GM18868 (cell line): ENCODE measurements at regions not wholly inside any gene's neighbourhood (a gene's known extent, or its start where the extent isn't known, plus 50 kb on each side); places are given as distances from the start of the nearest gene placed in this dataset.
"Not testable (repeated sequence)": the region's sequence is repeated elsewhere in the genome, so short reads cannot be mapped to it uniquely, and the experiment has no call there.

ENCODE experiments used
- ATAC-seq: cut with Tn5 transposase; IDR thresholded peaks from one replicate; pipeline ENCODE4 v1.9.1; 2021; ENCODE audit warnings: mild to moderate bottlenecking, moderate library complexity; ENCODE audit not compliant: unreplicated experiment

GRCh38 chr20:6663104-6663503 is 104.4 kb upstream of the BMP2 start:
- no peak for ATAC-seq

GRCh38 chr20:6662309-6662708 is 105.2 kb upstream of the BMP2 start:
- no peak for ATAC-seq

- no peak for ATAC-seq
Observed at GRCh38 chr20:6660441-6660840, 107.0 kb upstream of the BMP2 start.

GRCh38 chr20:6658909-6659308 is 108.6 kb upstream of the BMP2 start:
- not testable (repeated sequence) for ATAC-seq

- no peak for ATAC-seq
Observed at GRCh38 chr20:6657904-6658303, 109.6 kb upstream of the BMP2 start.

- ATAC-seq: no peak
Observed at GRCh38 chr20:6657111-6657510, 110.4 kb upstream of the BMP2 start.

- ATAC-seq: no peak
Observed at GRCh38 chr20:6654513-6655252, 112.8 kb upstream of the BMP2 start.

GRCh38 chr20:6651561-6651960 is 115.9 kb upstream of the BMP2 start:
- ATAC-seq: no peak

GRCh38 chr20:6651016-6651415 is 116.5 kb upstream of the BMP2 start:
- no peak for ATAC-seq

- no peak for ATAC-seq
Observed at GRCh38 chr20:6646021-6646636, 121.4 kb upstream of the BMP2 start.

GRCh38 chr20:6644813-6645628 is 122.5 kb upstream of the BMP2 start:
- no peak for ATAC-seq

GRCh38 chr20:6641012-6641411 is 126.5 kb upstream of the BMP2 start:
- ATAC-seq: no peak

GRCh38 chr20:6637160-6637579 is 130.3 kb upstream of the BMP2 start:
- ATAC-seq: no peak

- ATAC-seq: peak; percentile 39
Observed at GRCh38 chr20:6636209-6637159, 131.0 kb upstream of the BMP2 start.

GRCh38 chr20:6635034-6635736 is 132.3 kb upstream of the BMP2 start:
- ATAC-seq: no peak

GRCh38 chr20:6632187-6632586 is 135.3 kb upstream of the BMP2 start:
- ATAC-seq: peak; percentile 57

- no peak for ATAC-seq
Observed at GRCh38 chr20:6630514-6630913, 137.0 kb upstream of the BMP2 start.

- ATAC-seq: no peak
Observed at GRCh38 chr20:6629564-6629963, 137.9 kb upstream of the BMP2 start.

GRCh38 chr20:6626805-6627204 is 140.7 kb upstream of the BMP2 start:
- ATAC-seq: no peak

GRCh38 chr20:6623989-6624388 is 143.5 kb upstream of the BMP2 start:
- ATAC-seq: peak; percentile 57
